ENCODE measurements at regions not wholly inside any gene's neighbourhood (a gene's known extent, or its start where the extent isn't known, plus 50 kb on each side); places are given as distances from the start of the nearest gene placed in this dataset.

GRCh38 chr1:234760303-234760723 lies 150.3 kb upstream of the IRF2BP2 start:
- dilution Hi-C loops (cut with MboI; ENCODE audit: extremely low pct_ligation_motif_present, low sequenced_read_pairs) = no loop called here
- Histone ChIP-seq H3K27me3 (ENCODE audit: control insufficient read depth, extremely low read depth, insufficient read depth, low read length) (no peaks in the 10 kb centered on the region), H3K9me1 (ENCODE audit: control insufficient read depth, extremely low read depth, insufficient read depth, low read length) (no peaks in the 10 kb centered on the region), H4K20me1 (ENCODE audit: control insufficient read depth, extremely low read depth, insufficient read depth, low read length) (no peaks in the 10 kb centered on the region), H3K9me3 (ENCODE audit: control insufficient read depth, low read depth, low read length) (no peaks in the 10 kb centered on the region), H3K4me1 (ENCODE audit: control insufficient read depth, extremely low read depth, insufficient read depth, low read length) (peaks cover under 1% of the 10 kb centered on the region), H3K4me3 (ENCODE audit: control insufficient read depth in 2 of 3, extremely low read depth in 1 of 3, insufficient read depth in 2 of 3, low read depth in 1 of 3, low read length in 3 of 3) (no peak overlapping the region), H3K4me2 (ENCODE audit: control insufficient read depth, extremely low read depth, insufficient read depth, low read depth, low read length) (no peak overlapping the region), H3K79me2 (ENCODE audit: control insufficient read depth, insufficient read depth, low read length) (no peaks in the 10 kb centered on the region), H3K9ac (ENCODE audit: control insufficient read depth, extremely low read depth, insufficient read depth, low read length) (no peak overlapping the region), H3K27ac (ENCODE audit: control insufficient read depth, insufficient read depth, low read length) (no peak overlapping the region), H3K36me3 (ENCODE audit: control insufficient read depth in 2 of 2, extremely low read depth in 1 of 2, insufficient read depth in 2 of 2, low read length in 2 of 2) (no peaks in the 10 kb centered on the region), H2AFZ (ENCODE audit: control insufficient read depth, low read length) (no peak overlapping the region)
- DNase-seq (ENCODE audit: low read depth, low spot score) (no peak), FAIRE-seq (no peak)
- TF ChIP-seq CTCF (optimal IDR thresholded peaks at IDR 0.05 in 1 of 3, IDR thresholded peaks at IDR 0.05 in 1 of 3, conservative IDR thresholded peaks at IDR 0.05 in 1 of 3; ENCODE audit: extremely low read depth in 1 of 3, insufficient read depth in 2 of 3, low read length in 3 of 3) = no peak
- no peak for TF ChIP-seq EZH2 (IDR thresholded peaks at IDR 0.05; ENCODE audit: low read length)

- no peak overlapping the region for H3K9ac ChIP-seq (ENCODE audit: control insufficient read depth, extremely low read depth, insufficient read depth, low read length)
- DNase-seq (ENCODE audit: low read depth, low spot score) (no peak), FAIRE-seq (no peak)
- peaks cover 3% of the 10 kb centered on the region for H3K4me1 ChIP-seq (ENCODE audit: control insufficient read depth, extremely low read depth, insufficient read depth, low read length)
- no peak overlapping the region for H3K4me2 ChIP-seq (ENCODE audit: control insufficient read depth, extremely low read depth, insufficient read depth, low read depth, low read length)
- no peak overlapping the region for H2AFZ ChIP-seq (ENCODE audit: control insufficient read depth, low read length)
- no peak overlapping the region for H3K27ac ChIP-seq (ENCODE audit: control insufficient read depth, insufficient read depth, low read length)
- H3K9me3 ChIP-seq (ENCODE audit: control insufficient read depth, low read depth, low read length) = no peaks in the 10 kb centered on the region
- dilution Hi-C loops (cut with MboI; ENCODE audit: extremely low pct_ligation_motif_present, low sequenced_read_pairs) = no loop called here
- H3K9me1 ChIP-seq (ENCODE audit: control insufficient read depth, extremely low read depth, insufficient read depth, low read length) = no peaks in the 10 kb centered on the region
- H3K79me2 ChIP-seq (ENCODE audit: control insufficient read depth, insufficient read depth, low read length) = no peaks in the 10 kb centered on the region
- TF ChIP-seq CTCF (optimal IDR thresholded peaks at IDR 0.05 in 1 of 3, IDR thresholded peaks at IDR 0.05 in 1 of 3, conservative IDR thresholded peaks at IDR 0.05 in 1 of 3; ENCODE audit: extremely low read depth in 1 of 3, insufficient read depth in 2 of 3, low read length in 3 of 3) (no peak), EZH2 (IDR thresholded peaks at IDR 0.05; ENCODE audit: low read length) (no peak)
- H3K4me3 ChIP-seq (ENCODE audit: control insufficient read depth in 2 of 3, extremely low read depth in 1 of 3, insufficient read depth in 2 of 3, low read depth in 1 of 3, low read length in 3 of 3) = no peak overlapping the region
- no peaks in the 10 kb centered on the region for H3K27me3 ChIP-seq (ENCODE audit: control insufficient read depth, extremely low read depth, insufficient read depth, low read length)
- H3K36me3 ChIP-seq (ENCODE audit: control insufficient read depth in 2 of 2, extremely low read depth in 1 of 2, insufficient read depth in 2 of 2, low read length in 2 of 2) = no peaks in the 10 kb centered on the region
- H4K20me1 ChIP-seq (ENCODE audit: control insufficient read depth, extremely low read depth, insufficient read depth, low read length) = no peaks in the 10 kb centered on the region
Observed at GRCh38 chr1:234759888-234760287, 149.9 kb upstream of the IRF2BP2 start.
